ENCODE measurements at regions not wholly inside any gene's neighbourhood (a gene's known extent, or its start where the extent isn't known, plus 50 kb on each side); places are given as distances from the start of the nearest gene placed in this dataset.

- TF ChIP-seq KIAA2018 (CRISPR knock-in tag; IDR thresholded peaks at IDR 0.05; ENCODE audit: borderline replicate concordance) (no peak), TBX2 (CRISPR knock-in tag; IDR thresholded peaks at IDR 0.05; ENCODE audit: borderline replicate concordance) (no peak), MEIS1 (CRISPR knock-in tag; IDR thresholded peaks at IDR 0.05; ENCODE audit: borderline replicate concordance) (no peak), ZSCAN29 (CRISPR knock-in tag; conservative IDR thresholded peaks at IDR 0.05) (no peak), ZNF317 (CRISPR knock-in tag; IDR thresholded peaks at IDR 0.05) (no peak), U2AF2 (IDR thresholded peaks at IDR 0.05; ENCODE audit: low read depth, low read length) (no peak), ZFP90 (CRISPR knock-in tag; IDR thresholded peaks at IDR 0.05; ENCODE audit: borderline replicate concordance) (no peak), ZSCAN22 (CRISPR knock-in tag; IDR thresholded peaks at IDR 0.05) (no peak), ZHX1 (CRISPR knock-in tag; IDR thresholded peaks at IDR 0.05; ENCODE audit: low read depth) (no peak)
Measured at GRCh38 chr7:11252011-11252607, 278.4 kb downstream of the PHF14 start (continued).

All from HepG2 (cell line).